ENCODE measurements at regions not wholly inside any gene's neighbourhood (a gene's known extent, or its start where the extent isn't known, plus 50 kb on each side); places are given as distances from the start of the nearest gene placed in this dataset.

GRCh38 chr15:93980261-93980911 lies 251.0 kb upstream of the MCTP2 start:
- no peaks in the 10 kb centered on the region for H3K9me3 ChIP-seq (ENCODE audit: control insufficient read depth, insufficient read depth, low read length)
- H3K27ac ChIP-seq (ENCODE audit: low read depth, low read length) = no peak overlapping the region
- no peak overlapping the region for H3K4me3 ChIP-seq (ENCODE audit: low read depth, low read length)
- DNase-seq (ENCODE audit: low read depth, low spot score) = no peak
- ChIA-PET POLR2A (no interaction called here), CTCF (interaction anchor here (0.6 to 4.9 kb wide), 5 partner anchors 8 to 950 kb away, joined by 3 to 44 read pairs (median 3); no protein-coding TSS in a partner anchor)
- TF ChIP-seq CTCF (IDR thresholded peaks at IDR 0.05; ENCODE audit: low read depth, low read length) = no peak
- H3K27me3 ChIP-seq (ENCODE audit: control insufficient read depth, insufficient read depth, low read length) = peaks cover 6% of the 10 kb centered on the region

GRCh38 chr15:93974804-93975481 lies 256.4 kb upstream of the MCTP2 start:
- no peaks in the 10 kb centered on the region for H3K9me3 ChIP-seq (ENCODE audit: control insufficient read depth, insufficient read depth, low read length)
- ChIA-PET CTCF (interaction anchor here (0.7 to 4.5 kb wide), 14 partner anchors 9 to 1177 kb away, joined by 3 to 39 read pairs (median 4); no protein-coding TSS in a partner anchor), POLR2A (no interaction called here)
- peak; percentile 58 for TF ChIP-seq CTCF (IDR thresholded peaks at IDR 0.05; ENCODE audit: low read depth, low read length)
- peak; percentile 16 for DNase-seq (ENCODE audit: low read depth, low spot score)
- peaks cover 4% of the 10 kb centered on the region for H3K27me3 ChIP-seq (ENCODE audit: control insufficient read depth, insufficient read depth, low read length)
- no peak overlapping the region for H3K27ac ChIP-seq (ENCODE audit: low read depth, low read length)
- no peak overlapping the region for H3K4me3 ChIP-seq (ENCODE audit: low read depth, low read length)

GRCh38 chr15:93973287-93973686 lies 258.1 kb upstream of the MCTP2 start:
- POLR2A ChIA-PET = no interaction called here
- DNase-seq (ENCODE audit: low read depth, low spot score) = no peak
- H3K27me3 ChIP-seq (ENCODE audit: control insufficient read depth, insufficient read depth, low read length) = peaks cover 4% of the 10 kb centered on the region
- no peak overlapping the region for H3K27ac ChIP-seq (ENCODE audit: low read depth, low read length)
- no peak overlapping the region for H3K4me3 ChIP-seq (ENCODE audit: low read depth, low read length)
- H3K9me3 ChIP-seq (ENCODE audit: control insufficient read depth, insufficient read depth, low read length) = no peaks in the 10 kb centered on the region
- TF ChIP-seq CTCF (IDR thresholded peaks at IDR 0.05; ENCODE audit: low read depth, low read length) = no peak
- CTCF ChIA-PET = interaction anchor here (4.5 kb wide), 1 partner anchor 146 kb away, joined by 39 read pairs; no protein-coding TSS in a partner anchor

- Histone ChIP-seq H3K27ac (ENCODE audit: low read depth, low read length) (no peak overlapping the region), H3K4me3 (ENCODE audit: low read depth, low read length) (no peak overlapping the region), H3K27me3 (ENCODE audit: control insufficient read depth, insufficient read depth, low read length) (no peaks in the 10 kb centered on the region), H3K9me3 (ENCODE audit: control insufficient read depth, insufficient read depth, low read length) (no peaks in the 10 kb centered on the region)
- no peak for TF ChIP-seq CTCF (IDR thresholded peaks at IDR 0.05; ENCODE audit: low read depth, low read length)
- ChIA-PET POLR2A (no interaction called here), CTCF (no interaction called here)
- no peak for DNase-seq (ENCODE audit: low read depth, low spot score)
These were observed 262.6 kb upstream of the MCTP2 start for GRCh38 chr15:93968773-93969172.

DNA sequence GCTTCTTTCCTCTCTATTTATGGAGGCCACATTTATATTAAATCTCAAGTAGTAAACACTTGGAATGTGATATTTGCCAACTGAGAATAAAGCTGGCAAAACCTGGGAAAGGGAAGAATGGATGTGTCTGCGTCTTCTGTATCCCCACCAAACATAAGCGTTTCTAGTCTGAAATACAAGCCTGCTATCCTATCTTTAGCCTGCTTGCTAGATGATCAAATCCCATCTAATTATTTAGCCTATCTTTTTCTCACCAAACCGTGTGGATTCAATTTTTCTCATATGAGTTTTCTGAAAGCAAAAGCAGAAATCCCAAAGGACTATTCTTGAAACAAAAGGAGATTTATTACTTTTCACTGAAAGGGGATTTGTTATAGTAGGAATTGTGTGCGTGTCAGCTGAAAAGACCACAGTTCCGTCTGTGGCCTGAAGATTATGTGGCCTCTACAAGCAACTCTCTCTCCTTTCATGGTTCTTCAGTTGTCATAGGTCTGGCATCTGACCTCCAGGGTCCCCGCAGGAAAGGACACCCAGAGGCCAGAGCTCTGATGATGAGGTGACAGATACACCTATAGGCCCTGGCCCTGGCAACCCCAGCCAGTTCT lies 266.0 kb upstream of the MCTP2 start:
- no peak overlapping the region for H3K27ac ChIP-seq (ENCODE audit: low read depth, low read length)
- no peak for DNase-seq (ENCODE audit: low read depth, low spot score)
- no peak for TF ChIP-seq CTCF (IDR thresholded peaks at IDR 0.05; ENCODE audit: low read depth, low read length)
- H3K4me3 ChIP-seq (ENCODE audit: low read depth, low read length) = no peak overlapping the region
- H3K27me3 ChIP-seq (ENCODE audit: control insufficient read depth, insufficient read depth, low read length) = no peaks in the 10 kb centered on the region
- POLR2A ChIA-PET = no interaction called here
- H3K9me3 ChIP-seq (ENCODE audit: control insufficient read depth, insufficient read depth, low read length) = no peaks in the 10 kb centered on the region
- CTCF ChIA-PET = interaction anchor here (1.5 to 2.4 kb wide), 2 partner anchors 10 to 154 kb away, joined by 4 to 8 read pairs; no protein-coding TSS in a partner anchor

Measured in AG04450 (cell line).